ENCODE measurements at regions not wholly inside any gene's neighbourhood (a gene's known extent, or its start where the extent isn't known, plus 50 kb on each side); places are given as distances from the start of the nearest gene placed in this dataset.
A peak's percentile ranks its signal among the peaks of the same experiment; 100 is the strongest.

DNA sequence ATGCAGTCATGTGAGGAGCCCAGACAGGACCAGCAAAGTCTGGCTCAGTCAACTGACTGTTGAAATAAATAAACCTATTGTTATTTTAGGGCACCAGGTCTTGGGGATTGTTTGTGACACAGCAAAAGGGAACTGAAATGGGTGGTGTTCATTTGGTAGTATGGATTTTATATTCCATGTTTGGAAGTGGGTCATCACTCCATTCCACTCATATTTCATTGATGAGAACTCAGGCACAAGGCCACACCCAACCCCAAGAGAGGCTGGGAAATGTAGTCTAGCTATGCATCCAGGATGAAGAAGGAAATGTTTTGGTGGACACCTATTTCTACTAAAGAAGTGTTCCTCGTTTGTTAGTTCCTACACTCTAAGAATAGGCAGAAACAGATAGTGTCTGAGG lies 64.9 kb upstream of the BTBD3 start:
- DNase-seq (ENCODE audit: low read depth, low spot score): no peak
- Histone ChIP-seq H3K4me2 (ENCODE audit: low read length) (no peak overlapping the region), H3K27ac (ENCODE audit: low read depth, low read length) (no peak overlapping the region), H4K20me1 (ENCODE audit: insufficient read depth) (no peaks in the 10 kb centered on the region; the same call in 1 of the 2 replicates), H3K79me2 (ENCODE audit: insufficient read depth, low read length) (no peaks in the 10 kb centered on the region), H2AFZ (ENCODE audit: low read depth, low read length, poor library complexity, severe bottlenecking) (no peak overlapping the region), H3K9ac (ENCODE audit: low read length) (no peak overlapping the region), H3K4me1 (ENCODE audit: control insufficient read depth in 1 of 2, insufficient read depth in 2 of 2, low read length in 2 of 2) (peaks cover 2 to 22% of the 10 kb centered on the region in 2 experiments; a peak in 2 of 4 replicates), H3K9me2 (ENCODE audit: insufficient read depth) (no peaks in the 10 kb centered on the region), H3K9me3 (ENCODE audit: control insufficient read depth in 1 of 2, insufficient read depth in 1 of 2, low read depth in 1 of 2, low read length in 2 of 2) (no peaks in the 10 kb centered on the region), H3K27me3 (ENCODE audit: insufficient read depth, low read length) (no peaks in the 10 kb centered on the region), H3K4me3 (replicated peaks in 1 of 2; ENCODE audit: low read depth in 1 of 2, low read length in 2 of 2) (no peak overlapping the region), H3K36me3 (ENCODE audit: control insufficient read depth in 1 of 2, insufficient read depth in 2 of 2, low read length in 2 of 2) (no peaks in the 10 kb centered on the region)
- no peak for TF ChIP-seq POLR2A (IDR thresholded peaks at IDR 0.05; ENCODE audit: borderline replicate concordance, extremely low read depth, insufficient read depth, insufficient read length)
- no peak for TF ChIP-seq RAD21 (IDR thresholded peaks at IDR 0.05; ENCODE audit: low read depth)
- TF ChIP-seq ELF1 (IDR thresholded peaks at IDR 0.05; ENCODE audit: borderline replicate concordance, low read depth): no peak
- ChIA-PET RAD21 (ENCODE audit: low non-redundant PET in 1 of 2, low total read pairs in 2 of 2, uncharacterized antibody in 2 of 2, unreplicated experiment in 2 of 2) (no interaction called here), CTCF (no interaction called here), POLR2A (no interaction called here)
- no TSS peak for BruUV-seq (replicated peaks)
- peak; percentile 54; the same call in 1 of the 2 replicates for ATAC-seq
- intact Hi-C loops (cut with micrococcal nuclease): no loop called here

- H3K9me3 ChIP-seq (ENCODE audit: control insufficient read depth in 1 of 2, insufficient read depth in 1 of 2, low read depth in 1 of 2, low read length in 2 of 2): no peaks in the 10 kb centered on the region
- intact Hi-C loops (cut with micrococcal nuclease): no loop called here
- H2AFZ ChIP-seq (ENCODE audit: low read depth, low read length, poor library complexity, severe bottlenecking): no peak overlapping the region
- TF ChIP-seq SRF (IDR thresholded peaks at IDR 0.05; ENCODE audit: low read depth): no peak
- no peaks in the 10 kb centered on the region for H3K9me2 ChIP-seq (ENCODE audit: insufficient read depth)
- ChIA-PET CTCF (no interaction called here), POLR2A (no interaction called here), RAD21 (ENCODE audit: low non-redundant PET in 1 of 2, low total read pairs in 2 of 2, uncharacterized antibody in 2 of 2, unreplicated experiment in 2 of 2) (no interaction called here)
- H3K9ac ChIP-seq (ENCODE audit: low read length): no peak overlapping the region
- no peak overlapping the region for H3K4me2 ChIP-seq (ENCODE audit: low read length)
- H3K36me3 ChIP-seq (ENCODE audit: control insufficient read depth in 1 of 2, insufficient read depth in 2 of 2, low read length in 2 of 2): no peaks in the 10 kb centered on the region
- no peak overlapping the region for H3K27ac ChIP-seq (ENCODE audit: low read depth, low read length)
- H3K4me1 ChIP-seq (ENCODE audit: control insufficient read depth in 1 of 2, insufficient read depth in 2 of 2, low read length in 2 of 2): peaks cover 2 to 22% of the 10 kb centered on the region in 2 experiments; a peak in 2 of 4 replicates
- H4K20me1 ChIP-seq (ENCODE audit: insufficient read depth): no peaks in the 10 kb centered on the region; the same call in 1 of the 2 replicates
- ATAC-seq (no peak), DNase-seq (ENCODE audit: low read depth, low spot score) (no peak)
- H3K79me2 ChIP-seq (ENCODE audit: insufficient read depth, low read length): no peaks in the 10 kb centered on the region
- H3K27me3 ChIP-seq (ENCODE audit: insufficient read depth, low read length): no peaks in the 10 kb centered on the region
- H3K4me3 ChIP-seq (replicated peaks in 1 of 2; ENCODE audit: low read depth in 1 of 2, low read length in 2 of 2): no peak overlapping the region
- BruUV-seq (replicated peaks): no TSS peak
Measured at GRCh38 chr20:11853359-11853758, 64.3 kb upstream of the BTBD3 start.

DNA sequence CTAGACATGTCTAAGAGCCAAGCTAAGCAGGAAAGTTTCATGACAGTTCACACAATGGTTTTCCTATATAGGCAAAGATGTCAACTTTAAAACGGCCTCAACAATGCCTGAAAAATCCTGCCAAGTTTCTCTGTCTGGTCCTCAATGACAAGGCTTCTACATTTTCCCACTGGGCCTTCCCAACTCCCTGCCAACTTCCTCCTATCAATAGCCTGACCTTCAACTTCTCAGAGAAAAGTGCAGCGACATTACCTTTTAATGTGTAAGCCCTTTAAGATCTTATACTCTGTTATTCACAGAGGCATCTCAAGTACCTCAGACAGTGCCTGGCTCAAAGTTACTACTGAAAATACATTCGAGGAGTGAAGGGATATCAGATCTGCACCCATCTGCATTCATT lies 56.2 kb upstream of the BTBD3 start:
- Histone ChIP-seq H3K36me3 (ENCODE audit: control insufficient read depth in 1 of 2, insufficient read depth in 2 of 2, low read length in 2 of 2) (no peaks in the 10 kb centered on the region), H3K4me3 (replicated peaks in 1 of 2; ENCODE audit: low read depth in 1 of 2, low read length in 2 of 2) (no peak overlapping the region), H3K4me2 (ENCODE audit: low read length) (no peak overlapping the region), H3K79me2 (ENCODE audit: insufficient read depth, low read length) (no peaks in the 10 kb centered on the region), H3K27ac (ENCODE audit: low read depth, low read length) (no peak overlapping the region), H4K20me1 (ENCODE audit: insufficient read depth) (no peaks in the 10 kb centered on the region; the same call in 1 of the 2 replicates), H3K9me3 (ENCODE audit: control insufficient read depth in 1 of 2, insufficient read depth in 1 of 2, low read depth in 1 of 2, low read length in 2 of 2) (no peaks in the 10 kb centered on the region), H3K4me1 (ENCODE audit: control insufficient read depth in 1 of 2, insufficient read depth in 2 of 2, low read length in 2 of 2) (no peaks in the 10 kb centered on the region), H3K9ac (ENCODE audit: low read length) (no peak overlapping the region), H3K9me2 (ENCODE audit: insufficient read depth) (no peaks in the 10 kb centered on the region), H3K27me3 (ENCODE audit: insufficient read depth, low read length) (no peaks in the 10 kb centered on the region; the same call in 1 of the 2 replicates), H2AFZ (ENCODE audit: low read depth, low read length, poor library complexity, severe bottlenecking) (no peak overlapping the region)
- no peak for DNase-seq (ENCODE audit: low read depth, low spot score)
- intact Hi-C loops (cut with micrococcal nuclease): no loop called here
- TF ChIP-seq SP1 (IDR thresholded peaks at IDR 0.05; ENCODE audit: low read depth) (no peak), JUND (IDR thresholded peaks at IDR 0.05) (no peak), POLR2A (IDR thresholded peaks at IDR 0.05; ENCODE audit: borderline replicate concordance, extremely low read depth, insufficient read depth, insufficient read length) (no peak), EGR1 (IDR thresholded peaks at IDR 0.05; ENCODE audit: low read depth) (no peak), RAD21 (IDR thresholded peaks at IDR 0.05; ENCODE audit: low read depth) (no peak), ELF1 (IDR thresholded peaks at IDR 0.05; ENCODE audit: borderline replicate concordance, low read depth) (no peak), TCF7L2 (IDR thresholded peaks at IDR 0.05; ENCODE audit: borderline replicate concordance, extremely low read depth, insufficient read depth, insufficient read length) (no peak), MAX (IDR thresholded peaks at IDR 0.05) (no peak), FOSL1 (IDR thresholded peaks at IDR 0.05; ENCODE audit: low read depth) (no peak), EZH2phosphoT487 (IDR thresholded peaks at IDR 0.05; ENCODE audit: borderline replicate concordance) (no peak), ZFX (IDR thresholded peaks at IDR 0.05) (no peak)
- POLR2A ChIA-PET: no interaction called here
- ATAC-seq: no peak
- RAD21 ChIA-PET (ENCODE audit: low non-redundant PET in 1 of 2, low total read pairs in 2 of 2, uncharacterized antibody in 2 of 2, unreplicated experiment in 2 of 2): no interaction called here
- no TSS peak for BruUV-seq (replicated peaks)
- CTCF ChIA-PET: no interaction called here
